ENCODE measurements at regions not wholly inside any gene's neighbourhood (a gene's known extent, or its start where the extent isn't known, plus 50 kb on each side); places are given as distances from the start of the nearest gene placed in this dataset.
"Not testable (repeated sequence)": the region's sequence is repeated elsewhere in the genome, so short reads cannot be mapped to it uniquely, and the experiment has no call there.

DNA sequence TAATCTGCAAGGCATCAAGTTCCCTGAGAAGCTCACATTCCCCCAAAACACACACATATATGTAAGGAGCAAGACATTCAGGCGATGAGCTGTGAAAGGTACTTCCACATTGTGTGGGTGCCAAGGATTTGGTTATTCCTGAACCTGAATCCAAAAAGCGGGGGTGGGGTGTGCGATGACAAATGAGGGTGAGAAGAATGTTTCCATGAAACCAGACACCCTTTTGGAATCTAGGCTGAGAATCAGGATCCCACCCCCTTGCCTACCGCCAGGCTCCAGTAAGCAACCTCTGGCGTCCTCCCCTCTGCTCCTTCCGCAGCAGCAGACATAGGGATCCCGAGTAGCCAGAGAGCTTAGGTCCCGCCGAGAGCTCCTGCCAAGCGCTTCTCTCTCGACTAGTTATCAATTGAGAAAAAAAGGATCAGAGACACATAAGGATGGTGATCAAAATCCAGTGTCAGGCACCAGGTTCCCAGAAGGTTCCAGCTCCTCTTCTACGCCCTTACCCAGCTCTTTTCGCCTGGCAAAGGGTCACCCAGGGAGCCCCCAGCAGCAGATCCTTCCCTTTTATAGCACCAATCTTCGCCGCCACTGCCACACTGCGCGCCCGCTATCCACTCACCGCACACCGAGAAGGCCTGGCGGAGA is 191.1 kb downstream of the USP22 start:
- not testable (repeated sequence) for DNase-seq

DNA sequence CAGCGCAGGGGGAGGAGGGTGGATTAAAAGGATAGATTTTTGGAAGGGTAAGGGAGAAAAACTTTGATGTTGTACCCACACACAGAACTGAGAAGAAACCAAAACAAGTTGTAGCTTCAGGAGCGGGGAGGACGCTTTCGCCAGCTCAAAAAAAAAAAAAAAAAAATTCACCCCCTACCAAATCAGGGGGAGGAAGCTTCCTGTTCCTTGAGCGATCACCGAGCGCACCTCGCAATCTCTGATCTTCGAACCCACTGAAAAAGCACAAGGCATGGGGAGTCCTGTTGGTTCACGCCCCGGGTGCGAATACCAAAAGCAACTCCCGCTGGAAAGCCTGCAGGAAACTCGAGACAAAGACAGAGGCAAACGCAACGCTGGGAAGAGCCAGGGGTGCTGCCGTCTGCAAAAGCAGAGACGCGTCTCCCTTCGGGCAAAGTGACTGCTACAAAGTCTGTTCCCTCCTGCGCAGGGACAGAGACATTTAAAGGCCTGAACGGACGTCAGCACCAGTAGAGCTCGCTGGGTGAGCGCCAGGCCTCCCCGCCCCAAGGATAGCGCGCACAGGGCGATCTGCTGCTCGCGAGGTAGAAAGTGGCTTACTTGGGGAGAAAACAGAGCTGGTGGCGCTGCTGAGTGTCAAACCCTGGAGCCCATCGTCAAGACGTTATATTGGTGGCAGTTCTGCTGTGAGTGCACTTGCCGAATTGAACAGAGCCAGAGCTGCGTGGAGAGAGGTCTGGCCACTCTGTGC is 190.4 kb downstream of the USP22 start:
- DNase-seq = no peak

- no peak for DNase-seq
These were observed 189.8 kb downstream of the USP22 start for GRCh38 chr17:20852990-20853370.

GRCh38 chr17:20855910-20856470 is 186.8 kb downstream of the USP22 start:
- not testable (repeated sequence) for DNase-seq

DNA sequence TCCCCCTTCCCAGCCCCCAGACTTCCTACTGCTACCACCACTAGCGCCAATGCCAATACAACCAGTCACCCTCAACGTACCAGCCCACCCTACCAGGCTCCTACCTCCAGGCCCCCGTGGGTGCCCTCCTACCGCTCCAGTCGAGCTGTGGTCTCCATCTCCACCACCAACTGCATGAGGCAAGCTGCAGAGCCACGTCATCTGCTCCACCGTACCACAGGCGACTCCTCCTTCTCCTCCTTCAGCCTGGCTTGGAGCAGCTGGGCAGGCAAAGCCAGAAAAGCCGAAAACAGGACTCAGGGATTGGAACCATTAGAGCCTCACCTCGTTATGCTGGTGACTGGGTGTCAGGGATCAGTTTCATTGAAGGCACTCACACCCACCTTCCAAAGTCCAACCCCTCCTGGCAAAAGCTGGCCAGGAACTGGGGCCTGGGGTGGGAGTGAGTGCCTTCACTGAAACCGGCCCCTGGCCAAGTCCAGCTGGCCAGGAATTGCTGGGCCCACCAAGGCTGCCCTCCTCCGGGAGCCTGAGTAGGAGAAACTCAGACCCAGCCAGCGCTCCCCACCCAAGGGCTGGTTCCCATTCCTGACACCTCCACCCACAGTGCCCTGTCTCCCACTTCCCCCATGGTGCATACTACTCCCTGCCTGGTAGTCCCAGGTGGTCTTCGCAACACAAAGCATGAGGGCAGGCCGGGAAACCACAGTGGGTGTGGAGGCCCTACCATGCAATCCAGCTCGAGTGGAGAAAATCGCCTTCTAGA is 176.2 kb downstream of the USP22 start:
- DNase-seq = not testable (repeated sequence)

GRCh38 chr17:20867436-20867937 is 175.3 kb downstream of the USP22 start:
- DNase-seq = not testable (repeated sequence)

DNA sequence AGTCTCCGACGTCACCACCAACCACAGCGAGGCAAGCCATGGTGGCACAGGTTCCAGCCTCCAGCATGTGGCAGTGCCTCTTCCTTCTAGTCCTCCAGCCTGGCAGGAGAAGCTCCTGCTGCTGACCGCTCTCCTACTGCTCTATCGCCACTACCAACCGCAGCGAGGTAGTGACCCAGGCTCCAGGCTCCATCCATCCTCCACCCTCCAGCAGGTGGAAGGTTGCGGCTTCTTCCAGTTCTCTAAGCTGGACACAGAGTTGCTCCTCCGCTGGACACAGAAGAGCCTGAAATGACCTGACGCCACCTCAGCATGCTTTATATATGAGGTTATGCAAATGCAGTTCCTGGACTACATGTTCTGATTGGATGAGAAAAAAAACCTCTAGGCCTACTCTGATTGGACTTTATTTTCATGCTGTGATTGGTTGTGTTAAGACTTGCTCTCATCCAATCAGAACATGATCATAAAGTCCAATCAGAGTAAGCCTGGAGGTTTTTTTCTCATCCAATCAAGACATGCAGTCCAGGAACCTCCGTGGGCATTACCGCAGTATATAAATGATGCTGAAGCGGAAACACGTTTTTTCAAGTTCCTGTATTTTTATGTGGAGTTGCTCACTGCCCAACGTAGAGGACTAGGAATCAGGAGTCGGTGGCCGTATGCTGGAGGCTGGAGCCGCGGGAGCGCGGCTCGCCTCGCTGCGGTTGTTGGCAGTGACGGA is 174.7 kb downstream of the USP22 start:
- DNase-seq = not testable (repeated sequence)

DNA sequence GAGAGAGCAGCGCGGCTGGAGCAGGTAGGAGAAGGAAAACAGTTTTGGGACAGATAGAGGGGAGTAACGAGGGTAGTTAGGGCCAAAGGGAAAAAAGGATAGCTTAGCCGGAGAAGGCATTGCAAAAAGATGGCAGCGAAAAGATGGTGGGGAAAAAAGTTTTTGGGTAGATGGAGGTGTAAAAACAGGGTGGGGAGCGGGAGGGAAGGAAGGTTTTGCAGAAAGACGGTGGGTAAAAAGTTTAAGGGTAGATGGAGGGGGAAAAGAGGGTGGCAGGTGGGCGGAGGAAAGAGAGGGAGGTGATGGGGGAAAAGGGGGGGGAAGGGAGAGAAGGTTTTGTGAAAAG is 174.2 kb downstream of the USP22 start:
- not testable (repeated sequence) for DNase-seq

DNA sequence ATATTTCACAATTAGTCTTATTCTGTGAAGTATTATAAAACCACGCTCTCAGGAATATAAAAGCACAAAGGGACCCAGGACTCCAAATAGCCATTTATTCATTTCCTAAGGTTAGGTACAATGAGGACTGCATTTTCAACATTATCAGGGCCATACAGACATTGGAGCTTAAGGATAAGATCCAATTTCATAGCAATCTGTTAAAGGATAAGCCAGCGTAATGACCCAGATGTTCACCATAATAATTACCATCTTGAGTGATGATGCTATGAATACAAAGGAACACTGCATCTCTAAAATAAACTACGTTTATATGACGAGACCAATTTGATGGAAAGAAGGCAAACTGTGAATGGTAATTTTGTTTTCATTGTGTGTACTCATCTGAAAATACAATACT is 169.6 kb downstream of the USP22 start:
- not testable (repeated sequence) for DNase-seq

- DNase-seq = not testable (repeated sequence)
These were observed 169.0 kb downstream of the USP22 start for GRCh38 chr17:20873688-20874328.

DNA sequence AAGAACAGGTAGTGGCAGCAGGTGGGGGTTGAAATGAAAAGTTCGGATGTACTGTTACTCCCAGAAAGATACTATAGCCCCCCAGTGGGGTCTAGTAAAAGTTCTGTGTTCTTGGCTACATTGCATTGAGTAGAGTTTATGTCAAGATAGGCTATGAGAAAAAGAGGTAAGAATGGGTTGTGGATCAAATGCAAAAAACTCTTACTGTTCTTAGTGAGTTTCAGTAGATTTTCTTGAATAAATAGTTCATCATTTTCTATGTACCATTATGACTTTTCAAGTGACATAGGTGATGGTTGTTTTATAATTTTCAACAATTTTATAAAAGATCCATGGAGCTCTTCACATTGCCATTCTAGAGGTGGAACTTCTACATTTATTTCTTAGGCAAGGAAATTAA is 165.4 kb downstream of the USP22 start:
- not testable (repeated sequence) for DNase-seq

- no peak for DNase-seq
These were observed 152.5 kb downstream of the USP22 start for GRCh38 chr17:20890338-20890737.

- DNase-seq = not testable (repeated sequence)
These were observed 147.4 kb downstream of the USP22 start for GRCh38 chr17:20895426-20895825.

GRCh38 chr17:20896153-20896649 is 146.6 kb downstream of the USP22 start:
- no peak for DNase-seq

DNA sequence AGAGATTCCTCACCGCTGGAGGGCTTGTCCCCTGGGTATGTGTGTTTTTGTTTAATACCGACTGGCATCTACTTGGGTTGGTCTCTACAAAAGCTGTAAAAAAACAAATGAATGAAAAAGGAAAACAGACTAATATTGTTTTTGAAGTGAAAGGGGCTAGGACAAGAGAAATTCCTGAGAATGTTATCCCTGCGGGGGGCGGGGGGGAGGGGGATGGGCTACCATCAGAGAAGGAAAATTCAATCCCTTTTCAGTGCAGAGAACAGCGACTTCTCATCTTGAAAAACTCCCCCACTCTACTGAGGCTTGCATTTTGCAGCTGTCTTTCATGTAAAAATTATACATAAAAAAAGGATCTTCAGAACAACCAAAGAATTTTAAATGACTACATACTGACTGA is 144.1 kb downstream of the USP22 start:
- peak in 1 of 2 experiments; percentile 7 for DNase-seq

DNA sequence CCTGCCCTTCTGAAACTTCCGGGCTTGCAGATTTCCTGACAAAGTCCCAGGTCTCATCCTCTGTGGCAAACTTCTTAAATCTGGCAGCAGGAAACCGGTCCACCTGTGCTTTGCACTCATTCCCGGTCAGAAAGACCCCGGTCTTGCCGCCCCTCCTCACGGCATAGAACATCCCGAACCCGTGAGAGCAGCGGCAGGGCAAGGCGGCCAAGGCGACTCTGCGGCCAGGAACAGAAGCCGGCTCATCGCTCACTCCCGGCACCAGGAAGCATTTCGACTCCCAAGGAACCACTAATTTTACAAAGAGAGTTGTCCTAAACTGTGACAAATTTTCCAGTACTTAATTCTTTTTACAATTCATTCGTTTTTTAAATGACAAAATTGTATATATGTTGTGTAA is 140.3 kb downstream of the USP22 start:
- not testable (repeated sequence) for DNase-seq

DNA sequence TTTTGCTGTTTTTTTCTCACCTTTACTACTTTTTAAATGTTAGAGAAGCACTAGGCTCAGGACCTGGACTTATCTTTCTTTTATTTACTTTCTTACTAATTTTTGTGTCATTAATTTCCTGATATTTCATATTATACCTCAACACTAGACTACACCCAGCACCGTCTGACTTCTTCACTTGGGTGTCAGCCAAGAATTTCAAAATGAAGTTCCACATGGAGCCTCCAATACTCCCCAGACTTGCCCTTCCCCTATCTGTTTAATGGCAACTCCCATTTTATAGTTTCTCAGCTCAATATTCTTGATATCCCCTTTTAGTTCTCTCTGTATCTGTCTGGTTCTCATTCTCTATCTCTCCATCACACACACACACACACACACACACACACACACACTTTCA is 139.3 kb downstream of the USP22 start:
- not testable (repeated sequence) for DNase-seq

GRCh38 chr17:20908313-20909267 is 134.2 kb downstream of the USP22 start:
- DNase-seq = peak; percentile 89 to 90

- DNase-seq = no peak
These were observed 128.2 kb downstream of the USP22 start for GRCh38 chr17:20914658-20915057.

DNA sequence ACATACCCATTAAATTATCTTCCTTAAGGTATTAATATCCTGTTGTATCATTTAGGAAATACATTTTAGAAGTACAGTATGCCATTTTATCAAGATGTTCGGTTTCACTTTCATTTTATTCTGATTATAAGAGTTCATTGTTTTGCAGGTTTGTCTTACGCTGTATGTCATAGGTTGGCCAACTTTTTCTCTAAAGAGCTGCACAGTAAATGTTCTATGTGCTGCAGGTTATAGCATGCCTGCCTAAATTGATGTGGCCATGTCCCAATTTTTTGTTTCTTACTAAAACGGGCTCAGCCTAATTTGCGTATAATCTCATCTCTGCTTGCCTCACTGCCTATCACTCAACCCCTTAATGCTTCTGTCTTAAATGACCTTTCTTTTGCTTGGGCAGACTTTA is 126.4 kb downstream of the USP22 start:
- DNase-seq = no peak

Measured in AML-193 (cell line).